PC-9 (cell line): ENCODE measurements at regions not wholly inside any gene's neighbourhood (a gene's known extent, or its start where the extent isn't known, plus 50 kb on each side); places are given as distances from the start of the nearest gene placed in this dataset.

Experiments
- BruUV-seq: library from RNA; stranded (reverse); fragments of 400-500 nt; replicated peaks from 2 replicates; lab custom pipeline; 2021; lab: Mats Ljungman, UMichigan
- CTCF ChIA-PET: fragments of 300-600 bp; sonication (Branson Sonifier 250); formaldehyde crosslinking; loops from one replicate; lab custom pipeline; 2022; ENCODE audit warnings: antibody characterized with exemption; lab: Charles Lee
- POLR2A ChIA-PET: fragments of 300-600 bp; sonication (Branson Sonifier 250); formaldehyde crosslinking; loops from one replicate; lab custom pipeline; 2022; ENCODE audit warnings: antibody characterized with exemption; ENCODE audit not compliant: unreplicated experiment; lab: Charles Lee
- DNase-seq, 2 experiments: peaks; one replicate each; pipeline versions ENCODE4 v3.0.0 to v3.0.0-alpha.2; 2015 to 2022; ENCODE audit warnings: mixed read lengths in 1 of 2
- H2AFZ ChIP-seq: fragments of 200-600 bp; sonication (generic); 2 replicates; pipeline ENCODE4 v1.8.1; 2017; ENCODE audit warnings: antibody characterized with exemption
- H3F3A ChIP-seq: fragments of 200-600 bp; sonication (generic); 2 replicates; pipeline ENCODE4 v1.8.1; 2017; ENCODE audit warnings: antibody characterized with exemption, mild to moderate bottlenecking, low read depth; ENCODE audit not compliant: insufficient read depth
- H3K27ac ChIP-seq: fragments of 200-600 bp; sonication (generic); 2 replicates; pipeline ENCODE4 v1.6.1; 2016; ENCODE audit warnings: mixed run types
- H3K27me3 ChIP-seq: fragments of 200-600 bp; sonication (generic); 2 replicates; pipeline ENCODE4 v1.6.1; 2016; ENCODE audit warnings: low read depth, mixed run types; ENCODE audit not compliant: insufficient read depth
- H3K36me3 ChIP-seq: fragments of 200-600 bp; sonication (generic); 2 replicates; pipeline ENCODE4 v1.6.1; 2016; ENCODE audit warnings: low read depth, mixed run types
- H3K4me1 ChIP-seq: fragments of 200-600 bp; sonication (generic); replicated peaks from 2 replicates; pipeline ENCODE4 v1.6.1; 2016; ENCODE audit warnings: mixed run types; ENCODE audit not compliant: insufficient read depth
- H3K4me2 ChIP-seq: fragments of 200-600 bp; sonication (generic); 2 replicates; pipeline ENCODE4 v1.6.1; 2017; ENCODE audit warnings: mixed run types
- H3K4me3 ChIP-seq: fragments of 200-600 bp; sonication (generic); 2 replicates; pipeline ENCODE4 v1.6.1; 2016; ENCODE audit warnings: mixed run types
- H3K79me2 ChIP-seq: fragments of 200-600 bp; sonication (generic); 2 replicates; pipeline ENCODE4 v1.6.1; 2017; ENCODE audit warnings: low read depth, mixed run types
- H3K9me2 ChIP-seq: fragments of 200-600 bp; sonication (generic); 2 replicates; pipeline ENCODE4 v1.8.1; 2017; ENCODE audit warnings: mild to moderate bottlenecking; ENCODE audit not compliant: insufficient read depth
- H3K9me3 ChIP-seq: fragments of 200-600 bp; sonication (generic); 2 replicates; pipeline ENCODE4 v1.8.1; 2016; ENCODE audit warnings: low read depth; ENCODE audit not compliant: insufficient read depth
- H4K20me1 ChIP-seq: fragments of 200-600 bp; sonication (generic); 2 replicates; pipeline ENCODE4 v1.8.1; 2017; ENCODE audit not compliant: insufficient read depth
- EZH2 ChIP-seq: fragments of 200-600 bp; sonication (generic); IDR thresholded peaks from 2 replicates; pipeline ENCODE4 v1.8.0; 2017; ENCODE audit warnings: antibody characterized with exemption, low read depth
- intact Hi-C: fragments of 100-400 bp; cut with micrococcal nuclease; formaldehyde crosslinking; loops from one replicate; pipeline ENCODE4 v1.10.0; 2022; ENCODE audit not compliant: unreplicated experiment
- TF ChIP-seq, protein P1 (sequence below): fragments of 200-600 bp; sonication (generic); conservative IDR thresholded peaks from 2 replicates; pipeline ENCODE4 v1.6.1; 2017; ENCODE audit warnings: mixed run types, antibody characterized with exemption, mild to moderate bottlenecking, moderate library complexity

DNA sequence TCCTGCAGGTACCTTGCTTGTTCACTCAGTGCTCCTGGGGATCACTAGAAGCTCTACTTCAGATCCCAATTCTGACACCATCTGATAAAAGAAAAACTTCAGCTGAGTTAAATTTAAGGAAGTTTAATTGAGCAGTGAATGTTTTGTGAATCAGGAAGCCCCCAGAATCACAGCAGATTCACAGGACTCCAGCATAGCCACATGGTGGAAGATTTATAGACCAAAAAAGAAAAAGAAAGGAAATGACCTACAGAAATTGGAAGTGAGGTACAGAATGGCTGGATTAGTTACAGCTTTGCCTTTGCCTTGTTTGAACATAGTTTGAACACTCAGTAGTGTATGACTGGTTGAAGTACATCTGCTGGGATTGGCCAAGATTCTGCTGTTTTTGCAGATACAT is 182.7 kb upstream of the SCN7A start:
- BruUV-seq = no TSS peak
- intact Hi-C loops = no loop called here
- H3K27me3 ChIP-seq = no peaks in the 10 kb centered on the region
- no peak overlapping the region for H3K4me2 ChIP-seq
- TF ChIP-seq EZH2 = no peak
- TF ChIP-seq, protein P1, sequence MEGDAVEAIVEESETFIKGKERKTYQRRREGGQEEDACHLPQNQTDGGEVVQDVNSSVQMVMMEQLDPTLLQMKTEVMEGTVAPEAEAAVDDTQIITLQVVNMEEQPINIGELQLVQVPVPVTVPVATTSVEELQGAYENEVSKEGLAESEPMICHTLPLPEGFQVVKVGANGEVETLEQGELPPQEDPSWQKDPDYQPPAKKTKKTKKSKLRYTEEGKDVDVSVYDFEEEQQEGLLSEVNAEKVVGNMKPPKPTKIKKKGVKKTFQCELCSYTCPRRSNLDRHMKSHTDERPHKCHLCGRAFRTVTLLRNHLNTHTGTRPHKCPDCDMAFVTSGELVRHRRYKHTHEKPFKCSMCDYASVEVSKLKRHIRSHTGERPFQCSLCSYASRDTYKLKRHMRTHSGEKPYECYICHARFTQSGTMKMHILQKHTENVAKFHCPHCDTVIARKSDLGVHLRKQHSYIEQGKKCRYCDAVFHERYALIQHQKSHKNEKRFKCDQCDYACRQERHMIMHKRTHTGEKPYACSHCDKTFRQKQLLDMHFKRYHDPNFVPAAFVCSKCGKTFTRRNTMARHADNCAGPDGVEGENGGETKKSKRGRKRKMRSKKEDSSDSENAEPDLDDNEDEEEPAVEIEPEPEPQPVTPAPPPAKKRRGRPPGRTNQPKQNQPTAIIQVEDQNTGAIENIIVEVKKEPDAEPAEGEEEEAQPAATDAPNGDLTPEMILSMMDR = no peak
- no peaks in the 10 kb centered on the region for H3K9me2 ChIP-seq
- no peaks in the 10 kb centered on the region for H3K9me3 ChIP-seq
- H2AFZ ChIP-seq = no peak overlapping the region
- ChIA-PET POLR2A (no interaction called here), CTCF (no interaction called here)
- no peak overlapping the region for H3K4me3 ChIP-seq
- no peaks in the 10 kb centered on the region for H3K4me1 ChIP-seq
- no peaks in the 10 kb centered on the region for H3K36me3 ChIP-seq
- no peak overlapping the region for H3K27ac ChIP-seq
- DNase-seq = no peak
- no peaks in the 10 kb centered on the region for H4K20me1 ChIP-seq
- H3F3A ChIP-seq = no peaks in the 10 kb centered on the region
- H3K79me2 ChIP-seq = no peaks in the 10 kb centered on the region

DNA sequence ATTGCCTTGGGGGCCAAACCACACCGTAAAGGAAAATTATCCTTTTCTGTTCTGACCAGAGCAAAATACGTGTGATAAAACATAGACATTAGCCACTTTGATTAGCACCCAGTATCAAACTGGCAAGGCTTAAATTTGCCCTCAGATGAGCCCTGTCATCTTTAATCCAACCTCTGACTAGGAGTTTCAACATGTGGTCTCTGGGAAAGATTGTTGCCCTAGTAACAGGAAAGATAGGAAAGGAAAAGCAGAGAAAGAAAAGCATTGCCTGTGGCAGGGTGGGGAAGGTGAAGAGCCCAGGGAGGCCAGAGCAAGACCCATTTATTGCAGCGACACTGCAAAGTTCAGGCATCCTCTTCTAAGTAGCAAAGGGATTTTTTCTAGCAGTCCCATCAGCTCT is 181.5 kb upstream of the SCN7A start:
- Histone ChIP-seq H3K4me3 (no peak overlapping the region), H3K36me3 (no peaks in the 10 kb centered on the region), H3K27me3 (no peaks in the 10 kb centered on the region), H3K4me1 (no peaks in the 10 kb centered on the region), H4K20me1 (no peaks in the 10 kb centered on the region), H3K9me3 (no peaks in the 10 kb centered on the region), H3F3A (no peaks in the 10 kb centered on the region), H3K27ac (no peak overlapping the region), H3K79me2 (no peaks in the 10 kb centered on the region), H3K4me2 (no peak overlapping the region), H3K9me2 (no peaks in the 10 kb centered on the region), H2AFZ (no peak overlapping the region)
- no TSS peak for BruUV-seq
- TF ChIP-seq, protein P1 = no peak
- no peak for TF ChIP-seq EZH2
- no peak for DNase-seq
- POLR2A ChIA-PET = no interaction called here
- intact Hi-C loops = no loop called here
- CTCF ChIA-PET = no interaction called here

DNA sequence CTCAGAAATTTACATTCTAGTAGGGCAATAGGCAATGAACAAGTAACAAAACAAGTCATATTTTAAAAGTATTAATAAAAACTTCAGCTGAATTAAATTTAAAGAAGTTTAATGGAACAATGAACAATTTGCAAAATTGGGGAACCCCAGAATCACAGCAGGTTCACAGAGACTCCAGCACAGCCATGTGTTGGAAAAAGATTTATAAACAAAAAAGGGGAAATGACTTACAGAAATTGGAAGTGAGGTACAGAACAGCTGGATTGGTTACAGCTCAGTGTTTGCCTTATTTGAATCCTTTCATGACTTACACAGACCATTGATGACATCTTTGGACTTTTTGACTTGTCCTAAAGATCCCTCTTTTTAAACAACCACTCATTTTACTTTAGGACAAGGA is 179.9 kb upstream of the SCN7A start:
- H3K27me3 ChIP-seq = no peaks in the 10 kb centered on the region
- DNase-seq = no peak
- no peaks in the 10 kb centered on the region for H3F3A ChIP-seq
- H3K4me3 ChIP-seq = no peak overlapping the region
- H3K79me2 ChIP-seq = no peaks in the 10 kb centered on the region
- TF ChIP-seq, protein P1 = no peak
- TF ChIP-seq EZH2 = no peak
- no peaks in the 10 kb centered on the region for H3K9me3 ChIP-seq
- H3K36me3 ChIP-seq = no peaks in the 10 kb centered on the region
- intact Hi-C loops = no loop called here
- H2AFZ ChIP-seq = no peak overlapping the region
- no peak overlapping the region for H3K4me2 ChIP-seq
- H3K4me1 ChIP-seq = no peaks in the 10 kb centered on the region
- no TSS peak for BruUV-seq
- H3K9me2 ChIP-seq = no peaks in the 10 kb centered on the region
- CTCF ChIA-PET = no interaction called here
- POLR2A ChIA-PET = no interaction called here
- no peak overlapping the region for H3K27ac ChIP-seq
- H4K20me1 ChIP-seq = no peaks in the 10 kb centered on the region
